Thyroid gland (tissue), 4 donors: ENCODE measurements at regions not wholly inside any gene's neighbourhood (a gene's known extent, or its start where the extent isn't known, plus 50 kb on each side); places are given as distances from the start of the nearest gene placed in this dataset.

Source experiments
- CTCF ChIP-seq, 6 experiments: fragments of 200-600 bp in 3 of 6; fragments of 450-650 bp in 3 of 6; sonication (generic) in 3 of 6; IDR thresholded peaks; one replicate each; pipeline ENCODE4 v1.5.1; 2016 to 2019; ENCODE audit warnings: antibody characterized with exemption in 6 of 6, mild to moderate bottlenecking in 2 of 6, inconsistent platforms in 1 of 6, moderate library complexity in 1 of 6
- POLR2A ChIP-seq, 2 donors: fragments of 450-650 bp; IDR thresholded peaks; one replicate each; pipeline ENCODE4 v1.6.1; 2017; ENCODE audit warnings: antibody characterized with exemption in 2 of 2, mild to moderate bottlenecking in 2 of 2, moderate library complexity in 1 of 2

DNA sequence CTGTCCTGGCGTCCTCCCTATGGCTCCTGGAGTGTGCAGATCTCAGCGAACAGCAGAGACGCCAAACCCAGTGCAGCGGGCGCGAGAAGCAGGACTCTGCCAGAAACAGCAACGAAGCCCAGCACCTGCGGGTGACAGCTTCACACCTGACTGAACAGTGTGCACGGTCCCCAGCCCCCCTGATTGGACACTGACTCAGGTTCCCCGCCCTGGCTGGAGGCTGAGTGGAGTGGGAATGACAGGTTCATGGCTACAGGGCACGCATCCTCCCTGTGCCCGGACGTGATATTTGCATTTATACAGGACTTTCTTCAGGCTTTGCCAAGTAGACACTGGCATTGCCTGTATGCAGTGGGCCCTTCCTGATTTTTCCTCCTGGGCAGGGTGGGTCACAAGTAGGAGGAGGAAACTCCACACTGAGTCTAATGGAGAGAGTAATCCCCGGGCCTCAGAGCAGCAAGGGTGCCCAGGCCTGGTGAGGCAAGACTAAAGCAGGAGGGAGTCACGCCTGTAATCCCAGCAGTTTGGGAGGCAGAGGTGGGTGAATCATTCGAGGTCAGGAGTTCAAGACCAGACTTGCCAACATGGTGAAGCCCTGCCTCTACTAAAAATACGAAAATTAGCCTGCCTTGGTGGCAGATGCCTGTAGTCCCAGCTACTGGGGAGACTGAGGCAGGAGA, 71.6 kb downstream of the ASCL4 start:
- TF ChIP-seq CTCF (IDR thresholded peaks at IDR 0.05) (no peak), POLR2A (IDR thresholded peaks at IDR 0.05) (no peak)
